GM18508 (cell line): ENCODE measurements at regions not wholly inside any gene's neighbourhood (a gene's known extent, or its start where the extent isn't known, plus 50 kb on each side); places are given as distances from the start of the nearest gene placed in this dataset.

Source experiments
- ATAC-seq: cut with Tn5 transposase; IDR thresholded peaks from one replicate; pipeline ENCODE4 v1.9.1; 2021; ENCODE audit warnings: moderate number of reproducible peaks; ENCODE audit not compliant: insufficient read depth, unreplicated experiment

- no peak for ATAC-seq
Observed at GRCh38 chr14:22036541-22037239, 363.1 kb upstream of the OR4E1 start.

GRCh38 chr14:22026527-22026926 lies 352.9 kb upstream of the OR4E1 start:
- ATAC-seq, result no peak

GRCh38 chr14:22025879-22026278 lies 352.3 kb upstream of the OR4E1 start:
- ATAC-seq, result no peak

GRCh38 chr14:22024137-22024536 lies 350.5 kb upstream of the OR4E1 start:
- no peak for ATAC-seq

GRCh38 chr14:22018890-22019289 lies 345.3 kb upstream of the OR4E1 start:
- ATAC-seq, result no peak

GRCh38 chr14:22012452-22012851 lies 338.8 kb upstream of the OR4E1 start:
- ATAC-seq, result no peak

GRCh38 chr14:22011253-22011642 lies 337.6 kb upstream of the OR4E1 start:
- ATAC-seq, result no peak

- ATAC-seq, result no peak
Observed at GRCh38 chr14:22010545-22011252, 337.1 kb upstream of the OR4E1 start.

GRCh38 chr14:22008766-22009165 lies 335.1 kb upstream of the OR4E1 start:
- no peak for ATAC-seq

GRCh38 chr14:22007784-22008412 lies 334.3 kb upstream of the OR4E1 start:
- ATAC-seq, result no peak

- no peak for ATAC-seq
Observed at GRCh38 chr14:22007363-22007762, 333.7 kb upstream of the OR4E1 start.

- no peak for ATAC-seq
Observed at GRCh38 chr14:22003461-22003860, 329.8 kb upstream of the OR4E1 start.

GRCh38 chr14:22002860-22003284 lies 329.3 kb upstream of the OR4E1 start:
- no peak for ATAC-seq

GRCh38 chr14:21999402-21999801 lies 325.8 kb upstream of the OR4E1 start:
- no peak for ATAC-seq

- ATAC-seq, result no peak
Observed at GRCh38 chr14:21997300-21997699, 323.7 kb upstream of the OR4E1 start.

- no peak for ATAC-seq
Observed at GRCh38 chr14:21995332-21995731, 321.7 kb upstream of the OR4E1 start.

- no peak for ATAC-seq
Observed at GRCh38 chr14:21993837-21994236, 320.2 kb upstream of the OR4E1 start.

GRCh38 chr14:21993070-21993469 lies 319.5 kb upstream of the OR4E1 start:
- no peak for ATAC-seq

GRCh38 chr14:21991130-21991529 lies 317.5 kb upstream of the OR4E1 start:
- ATAC-seq, result no peak

GRCh38 chr14:21990116-21990515 lies 316.5 kb upstream of the OR4E1 start:
- ATAC-seq, result no peak

- ATAC-seq, result no peak
Observed at GRCh38 chr14:21989090-21989489, 315.5 kb upstream of the OR4E1 start.

GRCh38 chr14:21988413-21988812 lies 314.8 kb upstream of the OR4E1 start:
- no peak for ATAC-seq
